GM18508 (cell line): ENCODE measurements at regions not wholly inside any gene's neighbourhood (a gene's known extent, or its start where the extent isn't known, plus 50 kb on each side); places are given as distances from the start of the nearest gene placed in this dataset.
"Not testable (repeated sequence)": the region's sequence is repeated elsewhere in the genome, so short reads cannot be mapped to it uniquely, and the experiment has no call there.

Experiments
- ATAC-seq: cut with Tn5 transposase; IDR thresholded peaks from one replicate; pipeline ENCODE4 v1.9.1; 2021; ENCODE audit warnings: moderate number of reproducible peaks; ENCODE audit not compliant: insufficient read depth, unreplicated experiment

DNA sequence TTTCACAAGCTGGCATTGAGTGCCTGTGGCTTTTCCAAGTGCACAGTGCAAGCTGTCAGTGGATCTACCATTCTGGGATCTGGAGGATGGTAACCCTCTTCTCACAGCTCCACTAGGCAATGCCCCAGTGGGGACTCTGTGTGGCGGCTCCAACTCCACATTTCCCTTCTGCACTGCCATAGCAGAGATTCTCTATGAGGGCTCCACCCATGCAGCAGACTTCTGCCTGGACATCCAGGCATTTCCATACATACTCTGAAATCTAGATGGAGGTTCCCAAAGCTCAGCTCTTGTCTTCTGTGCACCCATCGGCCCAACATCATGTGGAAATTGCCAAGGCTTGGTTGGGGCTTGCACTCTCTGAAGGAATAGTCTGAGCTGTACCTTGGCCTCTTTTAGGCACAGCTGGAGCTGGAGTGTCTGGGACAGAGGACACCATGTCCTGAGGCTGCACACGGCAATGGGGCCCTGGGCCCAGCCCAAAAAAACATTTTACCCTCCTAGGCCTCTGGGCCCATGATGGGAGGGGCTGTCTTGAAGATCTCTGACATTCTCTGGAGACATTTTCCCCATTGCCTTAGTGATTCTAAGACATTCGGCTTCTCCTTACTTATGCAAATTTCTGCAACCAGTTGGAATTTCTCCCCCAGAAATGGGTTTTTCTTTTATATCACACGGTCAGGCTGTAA lies 313.3 kb upstream of the SFSWAP start:
- no peak for ATAC-seq

DNA sequence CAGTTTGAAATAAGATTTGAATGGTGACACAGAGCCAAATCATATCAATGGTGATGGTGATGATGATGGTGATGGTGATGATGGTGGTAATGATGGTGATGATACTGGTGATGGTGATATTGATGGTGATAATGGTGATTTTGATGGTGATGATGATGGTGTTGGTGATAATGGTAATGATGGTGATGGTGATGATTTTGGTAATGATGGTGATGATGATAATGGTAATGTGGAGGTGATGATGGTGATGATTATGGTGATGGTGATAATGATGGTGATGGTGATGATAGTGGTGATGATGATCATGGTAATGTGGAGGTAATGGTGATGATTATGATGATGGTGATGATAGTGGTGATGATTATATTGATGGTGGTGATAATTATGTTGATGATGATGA lies 311.9 kb upstream of the SFSWAP start:
- no peak for ATAC-seq

DNA sequence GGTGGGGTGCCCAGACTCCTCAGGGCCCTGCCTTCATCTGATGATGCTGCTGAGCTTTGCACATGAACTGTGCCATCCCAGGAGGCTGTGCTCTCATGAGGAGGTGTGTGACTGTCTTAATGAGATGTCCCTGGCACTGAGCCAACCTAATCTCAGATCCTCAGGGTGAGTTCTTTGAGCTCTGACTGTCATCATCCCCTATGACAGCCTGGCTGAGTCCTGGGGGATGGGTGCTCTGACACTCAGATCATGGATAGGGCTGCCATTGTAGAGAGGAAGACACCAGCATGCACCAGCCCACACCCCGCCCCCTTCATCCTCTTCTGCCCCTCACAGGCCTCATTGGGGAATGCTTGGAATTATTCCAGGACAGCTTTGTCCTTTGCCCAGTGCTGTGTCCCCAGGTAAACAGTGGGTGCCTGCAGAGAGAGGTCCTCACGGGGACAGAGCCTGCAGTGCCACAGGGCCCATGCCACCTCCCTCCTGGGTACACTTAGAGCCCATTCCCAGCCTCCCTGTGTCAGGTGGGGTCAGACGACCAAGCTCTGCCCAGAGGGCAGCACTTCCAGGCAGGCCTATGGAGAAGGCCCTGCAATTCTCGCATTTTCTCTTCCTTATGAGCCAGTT lies 310.1 kb upstream of the SFSWAP start:
- not testable (repeated sequence) for ATAC-seq

DNA sequence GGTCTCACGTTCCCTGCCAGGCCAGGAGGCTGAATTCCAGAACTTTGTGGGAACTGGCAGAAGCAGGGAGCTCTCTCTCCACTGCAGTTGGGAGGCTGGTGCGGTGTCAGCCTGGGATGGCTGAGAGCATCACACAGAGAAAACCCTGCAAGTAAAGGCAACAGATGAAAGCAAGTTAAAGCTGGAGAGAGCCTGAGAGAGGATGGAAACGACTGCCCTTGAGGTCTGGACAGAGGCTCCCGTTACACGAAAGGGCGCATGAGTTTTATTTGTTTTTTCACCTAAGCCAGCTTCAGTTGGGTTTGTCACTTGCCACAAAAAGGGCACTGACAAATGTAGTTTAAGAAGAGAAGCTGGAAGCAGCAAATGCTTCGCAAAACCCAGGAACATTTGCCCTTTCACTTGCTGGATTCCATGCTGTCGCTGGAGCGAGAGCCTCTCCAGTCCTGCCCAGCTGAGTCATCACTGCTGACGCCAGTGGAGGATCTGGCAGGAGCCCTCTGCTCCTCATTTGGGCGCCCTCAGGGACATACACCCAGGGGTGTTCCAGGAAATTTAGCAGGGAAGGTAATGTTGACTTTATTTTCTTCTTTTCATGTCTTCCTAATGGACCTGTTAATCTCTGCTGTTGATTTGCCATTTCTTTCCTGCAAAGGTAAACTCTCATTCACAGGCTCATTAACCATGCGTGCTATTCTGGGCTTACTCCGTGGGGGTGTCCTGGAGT lies 308.8 kb upstream of the SFSWAP start:
- ATAC-seq, result not testable (repeated sequence)

DNA sequence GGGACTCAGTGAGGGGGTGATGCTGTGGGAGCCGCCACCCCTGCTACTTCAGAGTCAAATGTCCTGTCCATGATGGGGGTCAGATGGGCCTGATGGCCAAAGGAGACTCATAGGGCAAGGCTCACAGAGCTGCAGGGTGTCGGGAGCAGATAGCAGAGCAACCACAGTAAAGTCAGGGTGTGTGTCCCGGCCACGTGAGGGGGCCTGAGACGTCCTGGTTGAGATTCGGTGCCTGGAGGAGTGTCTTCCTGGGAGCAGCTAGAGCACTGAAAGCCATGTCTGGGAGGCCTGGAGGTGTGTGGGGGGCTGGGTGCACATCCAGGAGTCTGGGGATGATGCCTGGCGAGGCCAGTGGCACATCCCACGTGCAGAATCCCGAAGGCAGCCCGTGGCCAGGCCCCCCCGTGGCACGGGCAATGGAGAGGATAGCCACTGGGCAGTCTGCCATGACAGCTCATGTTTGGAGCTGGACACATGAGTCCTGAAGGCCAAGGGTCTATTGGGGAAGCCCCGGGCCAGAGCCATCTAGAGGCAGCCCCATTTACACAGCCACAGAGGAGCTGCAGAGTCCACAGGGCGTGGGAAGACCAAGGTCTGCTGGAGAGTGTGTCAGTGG lies 308.0 kb upstream of the SFSWAP start:
- ATAC-seq, result no peak

DNA sequence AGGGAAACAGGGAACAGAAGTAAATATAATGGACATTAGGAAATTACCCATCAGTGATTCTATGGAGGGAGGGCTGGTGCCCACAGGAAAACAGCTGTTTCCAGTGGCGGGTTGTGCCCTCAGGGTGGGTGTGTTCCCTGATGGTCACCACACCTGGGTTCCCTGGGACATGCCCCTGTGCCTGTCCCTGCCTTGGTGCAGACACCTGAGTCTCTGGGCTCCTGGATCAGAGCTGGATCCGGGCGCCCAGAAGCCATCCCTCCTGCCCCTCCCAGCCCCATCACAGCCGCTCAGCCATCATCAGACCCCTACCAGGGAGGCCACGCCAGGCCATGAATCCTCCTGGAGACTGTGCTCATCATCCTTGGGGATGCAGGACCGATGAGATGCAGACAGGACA lies 307.2 kb upstream of the SFSWAP start:
- ATAC-seq, result no peak

DNA sequence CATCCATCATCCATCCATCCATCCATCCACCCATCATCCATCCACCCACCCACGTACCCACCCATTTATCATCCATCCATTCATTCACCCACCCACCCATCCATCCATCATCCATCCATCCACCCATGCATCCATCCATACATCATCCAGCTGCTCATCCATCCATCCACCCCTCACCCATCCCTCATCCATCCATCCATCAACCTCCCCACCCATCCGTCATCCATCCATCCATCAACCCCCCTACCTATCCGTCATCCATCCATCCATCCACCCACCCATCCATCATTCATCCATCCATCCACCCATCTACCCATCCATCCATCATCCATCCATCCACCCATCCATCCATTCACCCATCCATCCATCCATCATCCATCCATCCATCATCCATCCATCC lies 306.2 kb upstream of the SFSWAP start:
- ATAC-seq, result no peak

DNA sequence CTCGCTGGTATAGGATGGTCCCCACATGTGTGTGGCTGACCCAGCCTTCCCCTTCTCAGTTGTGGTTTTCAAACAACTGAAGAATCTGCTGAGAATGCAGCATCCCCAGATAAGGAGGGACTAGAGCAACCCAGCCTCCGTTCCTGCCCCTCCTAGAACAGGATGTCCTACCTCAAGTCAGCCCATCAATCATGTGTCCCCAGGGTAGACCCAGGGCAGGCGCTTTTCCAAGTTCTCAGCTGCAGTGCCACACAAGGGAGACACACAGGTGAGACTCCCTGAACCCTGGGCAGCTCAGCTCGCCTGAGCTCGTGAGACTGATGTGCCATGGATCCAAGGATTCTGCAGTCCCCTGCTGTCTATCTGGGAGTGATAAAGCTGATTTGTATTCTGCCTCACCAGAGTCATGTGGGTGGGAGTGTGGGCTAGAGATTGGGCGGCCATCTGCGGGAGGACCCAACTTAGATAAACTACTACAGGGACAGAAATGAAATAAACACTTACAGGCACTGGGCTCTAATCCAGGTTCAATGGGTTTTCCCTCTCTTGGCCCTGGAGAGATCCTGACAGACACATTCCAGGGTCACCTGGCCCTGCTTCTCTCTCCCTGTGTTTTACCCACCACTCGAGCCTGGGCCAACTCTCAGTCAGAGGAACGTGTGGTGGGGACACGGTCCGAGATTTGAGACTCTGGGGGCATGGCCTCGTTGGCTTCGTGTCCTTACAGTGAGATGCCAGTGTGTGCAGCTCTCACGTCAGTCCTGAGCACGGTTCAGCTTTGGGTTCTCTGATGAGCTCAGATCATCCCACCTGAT lies 303.5 kb upstream of the SFSWAP start:
- no peak for ATAC-seq

DNA sequence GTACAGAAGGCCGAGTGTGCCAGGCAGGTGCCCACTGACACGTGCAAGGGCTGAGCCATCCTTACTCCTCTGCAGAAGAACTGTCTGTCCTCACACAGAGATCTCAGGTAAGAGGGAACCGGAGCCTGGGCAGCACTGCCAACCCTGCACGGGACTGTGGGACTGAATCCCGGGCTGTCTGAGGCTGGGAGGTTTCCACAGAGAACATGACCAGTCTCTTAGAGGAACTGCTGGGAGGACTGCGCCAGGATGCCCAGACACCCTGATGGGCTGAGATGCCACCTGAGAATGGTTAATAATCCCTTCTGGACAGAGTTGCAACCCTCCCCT lies 302.9 kb upstream of the SFSWAP start:
- ATAC-seq, result no peak

DNA sequence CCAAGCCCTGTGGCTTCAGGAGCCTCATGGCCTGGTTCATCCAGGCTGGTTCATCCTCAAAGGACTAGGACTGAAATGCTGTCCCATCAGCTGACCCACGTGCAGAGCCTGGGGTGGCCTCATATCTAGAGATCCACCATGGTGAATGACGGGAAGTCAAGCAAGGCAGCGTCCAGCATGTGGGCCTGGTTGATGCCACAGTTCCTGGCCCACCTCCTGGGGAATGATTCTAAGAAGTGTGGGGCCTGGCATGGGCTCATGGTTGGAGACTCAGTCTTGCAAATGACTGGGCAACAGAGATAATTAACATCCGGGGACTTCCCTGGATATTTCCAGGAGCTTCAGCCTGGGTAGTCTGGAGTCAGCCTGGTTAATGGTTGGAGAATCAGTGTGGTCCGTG lies 302.4 kb upstream of the SFSWAP start:
- ATAC-seq, result no peak

DNA sequence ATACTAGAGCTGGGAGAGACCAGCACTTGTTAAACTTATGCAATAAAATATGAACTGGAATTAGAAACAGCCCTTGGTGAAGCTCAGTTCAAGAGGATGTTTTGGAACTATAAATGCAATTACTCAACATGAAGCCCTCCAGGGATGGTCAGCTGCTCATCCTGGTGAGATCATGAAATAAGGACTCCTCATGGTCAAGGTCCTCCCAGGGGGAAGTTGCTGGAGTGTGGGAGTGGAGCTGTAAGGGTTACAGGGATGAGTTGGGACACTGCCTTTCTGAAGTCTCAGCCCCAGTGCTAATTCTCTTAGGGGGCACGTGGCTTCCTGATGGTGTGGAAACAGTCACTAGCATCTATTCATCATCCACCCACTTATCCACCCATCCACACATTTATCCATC lies 301.7 kb upstream of the SFSWAP start:
- no peak for ATAC-seq

DNA sequence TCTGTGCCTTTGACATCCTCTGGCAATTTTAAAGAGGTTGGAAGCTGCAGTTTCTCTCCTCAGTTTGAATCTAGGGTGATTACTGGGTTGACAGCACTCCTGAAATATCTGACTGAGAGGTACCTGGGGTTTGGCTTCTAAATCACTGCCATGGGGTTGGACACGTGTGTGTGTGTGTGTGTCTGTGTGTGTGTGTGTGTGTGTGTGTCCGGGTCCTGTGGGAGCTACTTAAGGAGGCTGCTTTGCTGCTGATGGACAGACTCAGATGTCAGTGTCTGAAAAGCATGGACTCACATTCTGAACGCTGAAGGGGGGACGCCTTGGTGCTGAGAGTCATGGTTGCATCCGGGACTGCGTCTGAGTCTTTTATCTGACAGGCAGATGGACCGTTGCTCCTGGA lies 299.1 kb upstream of the SFSWAP start:
- ATAC-seq, result not testable (repeated sequence)

DNA sequence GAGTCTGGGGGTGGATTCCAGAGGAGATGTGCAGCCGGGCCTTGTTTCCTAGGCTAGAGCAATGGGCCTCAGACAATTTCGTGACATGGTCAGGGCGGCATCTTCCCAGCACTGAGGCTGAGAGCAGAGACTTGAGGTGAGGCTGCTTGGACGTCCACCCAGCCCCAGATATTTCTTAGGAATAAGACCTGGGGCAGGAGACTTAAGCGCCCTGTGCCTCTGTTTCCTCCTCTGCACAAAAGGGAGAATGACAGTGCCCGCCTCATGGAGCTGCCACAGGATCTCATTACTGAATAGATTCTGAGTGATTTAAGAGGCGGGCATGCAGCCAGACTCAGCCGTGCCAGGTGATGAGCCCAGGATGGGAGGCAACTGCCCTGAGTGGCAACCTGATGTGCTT lies 297.9 kb upstream of the SFSWAP start:
- no peak for ATAC-seq

DNA sequence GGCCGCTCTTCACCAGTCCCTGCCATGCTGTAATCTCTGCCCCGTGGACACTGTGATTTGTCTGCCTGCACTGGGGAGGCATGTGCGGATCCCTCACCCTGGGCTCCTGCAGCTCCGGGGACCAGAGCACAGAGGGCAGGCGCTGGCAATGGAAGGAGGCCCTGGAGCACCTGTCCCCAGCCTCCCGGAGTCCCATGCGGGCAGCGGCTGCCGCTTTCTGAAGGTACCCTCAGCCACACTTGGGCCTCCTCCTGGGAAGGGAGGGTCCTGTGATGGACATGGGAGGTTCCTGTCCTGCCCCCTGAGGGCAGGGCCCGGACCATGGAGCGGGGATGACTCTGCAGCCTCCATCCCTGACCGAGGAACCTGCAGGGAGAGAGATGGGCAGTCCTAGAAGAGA lies 297.4 kb upstream of the SFSWAP start:
- no peak for ATAC-seq

DNA sequence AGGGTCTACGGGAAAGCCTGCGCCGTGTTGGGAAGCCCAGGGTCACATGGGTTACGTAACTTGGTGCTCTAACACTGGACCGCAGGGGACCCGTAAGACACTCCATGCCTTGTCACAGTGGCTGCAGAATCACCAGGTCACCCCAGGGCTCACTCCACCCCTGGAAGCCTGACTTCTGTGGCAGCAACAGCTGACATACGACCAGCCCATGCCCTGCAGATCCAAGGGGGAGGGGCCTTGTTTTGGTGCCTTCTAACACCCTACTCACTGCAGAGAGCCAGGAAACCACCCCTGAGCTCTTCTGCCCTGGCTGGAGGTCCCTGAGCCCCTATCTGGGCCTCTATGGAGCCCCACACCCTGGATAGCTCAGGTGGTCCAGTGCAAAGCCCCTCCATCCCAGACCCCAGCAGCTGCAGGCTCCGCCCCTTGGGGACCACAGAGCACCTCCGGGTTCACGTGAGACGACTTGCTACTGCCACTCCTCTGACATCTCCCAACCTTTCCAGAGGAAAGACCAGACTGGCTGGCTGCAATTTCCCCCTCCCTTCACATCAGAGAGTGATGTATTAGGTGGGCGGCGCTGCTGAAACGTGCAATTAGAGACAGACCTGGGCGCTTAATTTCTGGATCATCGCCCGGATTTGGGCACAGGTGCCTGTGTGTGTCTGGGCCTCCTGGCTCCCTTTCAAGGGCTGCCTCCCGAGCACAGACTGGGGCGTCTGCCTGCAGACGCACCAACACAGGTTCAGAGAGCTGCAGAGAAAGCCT lies 296.6 kb upstream of the SFSWAP start:
- ATAC-seq, result not testable (repeated sequence)

DNA sequence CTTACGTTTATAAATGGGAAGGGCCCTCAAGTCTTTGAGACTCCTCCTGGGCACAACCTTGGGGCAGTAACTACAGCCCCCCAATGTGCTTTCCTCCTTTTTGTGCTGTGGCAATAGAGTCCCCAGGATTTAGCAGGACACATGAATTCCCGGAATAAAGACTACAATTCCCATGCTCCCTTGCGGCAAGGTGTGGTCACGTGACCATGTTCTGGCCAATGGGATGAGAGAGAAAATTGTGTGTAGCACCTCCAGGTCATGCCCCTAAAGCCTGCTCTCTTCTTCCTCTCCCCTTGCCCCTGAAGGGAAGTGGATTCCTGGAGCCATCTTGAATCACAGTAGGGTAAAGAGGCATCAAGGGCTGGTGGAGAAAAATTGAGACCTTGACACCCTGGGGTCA lies 295.1 kb upstream of the SFSWAP start:
- no peak for ATAC-seq

DNA sequence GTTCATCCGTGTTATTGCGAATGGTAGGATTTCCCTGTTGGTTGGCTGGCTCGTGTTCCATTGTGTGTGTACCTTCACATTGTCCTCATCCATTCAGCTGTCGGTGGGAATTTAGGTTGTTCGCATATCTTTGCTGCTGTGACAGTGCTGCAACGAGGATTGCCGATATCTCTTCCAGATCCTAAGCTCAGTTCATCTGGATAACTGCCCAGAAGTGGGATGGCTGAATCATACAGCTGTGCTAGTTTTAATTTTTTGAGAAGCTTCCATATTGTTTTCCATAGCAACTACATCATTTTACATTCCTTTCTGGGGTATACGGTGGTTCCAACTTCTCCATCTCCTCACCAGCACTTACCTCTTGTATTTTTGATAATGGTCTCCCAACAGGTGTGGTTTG lies 292.8 kb upstream of the SFSWAP start:
- no peak for ATAC-seq

DNA sequence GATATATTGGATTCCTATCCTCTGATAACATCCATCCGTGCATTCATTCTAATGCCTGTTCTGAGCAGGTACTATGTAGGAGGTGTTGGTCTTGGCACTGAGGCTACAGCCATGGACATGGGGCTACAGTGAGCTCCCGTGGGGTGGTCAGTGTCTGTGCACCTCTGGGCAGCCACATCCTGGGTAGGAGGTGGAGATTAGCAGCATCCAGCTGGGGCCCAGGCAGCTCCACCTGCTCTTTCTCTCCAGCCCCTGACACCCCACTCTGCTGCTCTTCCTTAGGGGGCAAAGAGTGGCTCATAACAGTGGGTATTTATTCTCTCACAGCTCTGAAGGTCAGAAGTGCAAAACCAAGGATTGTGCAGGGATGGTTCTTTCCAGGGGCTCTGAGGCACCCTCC lies 292.0 kb upstream of the SFSWAP start:
- no peak for ATAC-seq

DNA sequence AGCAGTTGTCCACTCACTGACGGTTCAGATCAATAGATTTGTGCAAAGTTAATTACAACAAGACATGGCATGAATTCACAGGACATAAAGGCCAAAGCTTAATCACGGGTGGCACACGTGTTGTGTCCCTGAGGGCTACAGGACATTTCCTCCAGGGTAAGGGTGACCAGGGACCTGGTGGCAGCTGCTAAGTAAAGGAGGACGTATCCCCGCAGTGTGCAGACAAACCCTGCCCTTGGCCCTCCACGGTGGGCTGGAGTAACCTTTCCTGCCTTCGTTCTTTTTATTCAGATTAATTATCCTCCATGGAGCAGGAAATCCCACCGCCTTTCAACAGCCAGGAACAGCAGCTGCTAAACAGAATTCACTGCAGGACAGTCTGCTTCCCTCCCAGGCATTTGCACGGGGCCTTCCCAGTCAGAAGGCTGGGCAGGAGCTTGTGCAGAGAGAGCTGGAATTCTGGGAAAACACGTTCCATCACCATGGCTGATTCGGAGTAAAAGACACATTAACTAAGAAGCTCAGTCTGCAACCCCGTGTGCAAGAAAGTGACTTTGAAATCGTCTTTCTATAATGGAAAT lies 289.9 kb upstream of the SFSWAP start:
- no peak for ATAC-seq
